SK-N-SH (cell line): ENCODE measurements at regions not wholly inside any gene's neighbourhood (a gene's known extent, or its start where the extent isn't known, plus 50 kb on each side); places are given as distances from the start of the nearest gene placed in this dataset.

Experiments
- CTCF ChIA-PET: fragments of 300-600, 350-600 bp; formaldehyde crosslinking; extraction: SDS; loops from one replicate; lab custom pipeline; 2021; lab: Yijun Ruan, JAX
- POLR2A ChIA-PET: fragments of 350-600 bp; sonication (Branson Sonifier 250); formaldehyde crosslinking; extraction: SDS; loops from one replicate; lab custom pipeline; 2020; ENCODE audit warnings: antibody characterized with exemption, inconsistent platforms; lab: Yijun Ruan, JAX
- DNase-seq: peaks from one replicate; pipeline ENCODE4 v3.0.0; 2012
- H2AFZ ChIP-seq: fragments of 200-600 bp; sonication (generic); 2 replicates; pipeline ENCODE4 v1.8.1; 2016; ENCODE audit warnings: antibody characterized with exemption, mild to moderate bottlenecking, low read depth
- H3F3A ChIP-seq: fragments of 200-600 bp; sonication (generic); replicated peaks from 2 replicates; pipeline ENCODE3; 2016; ENCODE audit warnings: antibody characterized with exemption, mild to moderate bottlenecking; ENCODE audit not compliant: insufficient read depth
- H3K27ac ChIP-seq, 2 experiments: fragments of 200-500 bp in 1 of 2; fragments of 200-600 bp in 1 of 2; sonication (Bioruptor generic) in 1 of 2; sonication (generic), shearing (Covaris generic) in 1 of 2; 2 replicates each; pipeline versions ENCODE4 v1.5.1 to v1.6.1; 2014 to 2016; ENCODE audit warnings: low read depth in 2 of 2, inconsistent platforms in 1 of 2, low read length in 1 of 2, mild to moderate bottlenecking in 1 of 2, mixed read lengths in 1 of 2
- H3K27me3 ChIP-seq: fragments of 200-600 bp; sonication (generic), shearing (Covaris generic); 2 replicates; pipeline ENCODE4 v1.6.1; 2016; ENCODE audit warnings: mixed run types; ENCODE audit not compliant: insufficient read depth
- H3K36me3 ChIP-seq, 2 experiments: fragments of 200-500 bp in 1 of 2; fragments of 200-600 bp in 1 of 2; sonication (Bioruptor generic) in 1 of 2; sonication (generic) in 1 of 2; replicated peaks in 1 of 2; 2 replicates each; pipeline versions ENCODE3 to v1.5.1; 2014 to 2016; ENCODE audit warnings: low read length in 1 of 2, mild to moderate bottlenecking in 1 of 2; ENCODE audit not compliant: insufficient read depth in 2 of 2, control insufficient read depth in 1 of 2
- H3K4me1 ChIP-seq, 2 experiments: fragments of 200-500 bp in 1 of 2; fragments of 200-600 bp in 1 of 2; sonication (Bioruptor generic) in 1 of 2; sonication (generic), shearing (Covaris generic) in 1 of 2; 2 replicates each; pipeline versions ENCODE4 v1.5.1 to v1.6.1; 2014 to 2016; ENCODE audit warnings: low read depth in 1 of 2, low read length in 1 of 2, mixed run types in 1 of 2; ENCODE audit not compliant: insufficient read depth in 2 of 2, control insufficient read depth in 1 of 2
- H3K4me2 ChIP-seq: fragments of 200-600 bp; sonication (generic), shearing (Covaris generic); 2 replicates; pipeline ENCODE4 v1.6.1; 2017; ENCODE audit warnings: mixed run types
- H3K4me3 ChIP-seq, 2 experiments: fragments of 200-500 bp in 1 of 2; fragments of 200-600 bp in 1 of 2; sonication (Bioruptor generic) in 1 of 2; sonication (generic), shearing (Covaris generic) in 1 of 2; 2 replicates each; pipeline versions ENCODE4 v1.5.1 to v1.8.1; 2014 to 2016; ENCODE audit warnings: low read depth in 2 of 2, inconsistent platforms in 1 of 2, low read length in 1 of 2, mild to moderate bottlenecking in 1 of 2, mixed read lengths in 1 of 2, moderate library complexity in 1 of 2
- H3K79me2 ChIP-seq: fragments of 200-600 bp; sonication (generic); 2 replicates; pipeline ENCODE4 v1.8.1; 2017; ENCODE audit warnings: mild to moderate bottlenecking; ENCODE audit not compliant: insufficient read depth
- H3K9ac ChIP-seq: fragments of 200-600 bp; sonication (generic); 2 replicates; pipeline ENCODE4 v1.6.1; 2017; ENCODE audit warnings: mixed run types
- H3K9me2 ChIP-seq: fragments of 200-600 bp; sonication (generic); 2 replicates; pipeline ENCODE4 v1.6.1; 2017; ENCODE audit warnings: mixed run types
- H3K9me3 ChIP-seq: fragments of 200-600 bp; sonication (generic); 2 replicates; pipeline ENCODE4 v1.6.1; 2017; ENCODE audit warnings: mixed run types, mild to moderate bottlenecking, moderate library complexity
- H4K20me1 ChIP-seq: fragments of 200-600 bp; sonication (generic); 2 replicates; pipeline ENCODE4 v1.6.1; 2017; ENCODE audit warnings: mild to moderate bottlenecking, mixed run types; ENCODE audit not compliant: insufficient read depth
- CHD2 ChIP-seq: fragments of 150-350 bp; IDR thresholded peaks from 2 replicates; pipeline ENCODE4 v1.6.1; 2018; ENCODE audit warnings: low read length; ENCODE audit not compliant: partially characterized antibody
- ELF1 ChIP-seq: IDR thresholded peaks from 2 replicates; pipeline ENCODE4 v1.4.0; 2012
- EP300 ChIP-seq, 2 experiments: IDR thresholded peaks; 2 replicates each; pipeline versions ENCODE4 v1.4.0 to v1.6.1; 2012; ENCODE audit warnings: borderline replicate concordance in 1 of 2, low read depth in 1 of 2, low read length in 1 of 2
- EZH2phosphoT487 ChIP-seq: fragments of 200-600 bp; sonication (generic); IDR thresholded peaks from 2 replicates; pipeline ENCODE4 v1.6.1; 2017; ENCODE audit warnings: low read depth, mixed run types, mild to moderate bottlenecking, antibody characterized with exemption, moderate library complexity, borderline replicate concordance
- FOXJ3 ChIP-seq: sonication (generic); formaldehyde crosslinking; IDR thresholded peaks from 2 replicates; pipeline ENCODE4 v1.5.1; 2020; ENCODE audit warnings: mild to moderate bottlenecking, missing genetic modification reagents
- MEF2A ChIP-seq: IDR thresholded peaks from 2 replicates; pipeline ENCODE4 v1.4.0; 2012; ENCODE audit warnings: low read depth, borderline replicate concordance
- NRF1 ChIP-seq: IDR thresholded peaks from 2 replicates; pipeline ENCODE4 v1.6.1; 2012; ENCODE audit warnings: low read depth, mild to moderate bottlenecking, low read length
- RCOR1 ChIP-seq: fragments of 150-350 bp; IDR thresholded peaks from 2 replicates; pipeline ENCODE4 v1.6.1; 2017; ENCODE audit warnings: antibody characterized with exemption, low read length
- RXRA ChIP-seq: IDR thresholded peaks from 2 replicates; pipeline ENCODE4 v1.4.0; 2012; ENCODE audit warnings: low read depth, mild to moderate bottlenecking, borderline replicate concordance
- SIN3A ChIP-seq: IDR thresholded peaks from 2 replicates; pipeline ENCODE4 v1.6.1; 2012; ENCODE audit warnings: low read depth, mild to moderate bottlenecking, low read length, moderate library complexity, borderline replicate concordance
- SMC3 ChIP-seq: IDR thresholded peaks from 2 replicates; pipeline ENCODE4 v1.6.1; 2012; ENCODE audit warnings: low read depth, low read length, improper control_type of control experiment
- TAF1 ChIP-seq: IDR thresholded peaks from 2 replicates; pipeline ENCODE4 v1.6.1; 2012; ENCODE audit warnings: low read depth, mild to moderate bottlenecking, low read length, moderate library complexity, borderline replicate concordance
- YY1 ChIP-seq: IDR thresholded peaks from 2 replicates; pipeline ENCODE4 v1.4.0; 2012; ENCODE audit warnings: low read depth, mild to moderate bottlenecking
- WGBS: methylation state at CpG from one replicate; pipeline ENCODE4 v1.1.6; 2017; ENCODE audit warnings: low lambda C conversion rate; 5-methylcytosine and 5-hydroxymethylcytosine counted together
- TF ChIP-seq, protein P1 (sequence below): IDR thresholded peaks from 2 replicates; pipeline ENCODE4; 2012
- TF ChIP-seq, protein P2 (sequence below): IDR thresholded peaks from 2 replicates; pipeline ENCODE4 v1.4.0; 2012; ENCODE audit warnings: low read depth, borderline replicate concordance
- TF ChIP-seq, protein P3 (sequence below): IDR thresholded peaks from 2 replicates; pipeline ENCODE4 v1.4.0; 2012; ENCODE audit warnings: low read depth

DNA sequence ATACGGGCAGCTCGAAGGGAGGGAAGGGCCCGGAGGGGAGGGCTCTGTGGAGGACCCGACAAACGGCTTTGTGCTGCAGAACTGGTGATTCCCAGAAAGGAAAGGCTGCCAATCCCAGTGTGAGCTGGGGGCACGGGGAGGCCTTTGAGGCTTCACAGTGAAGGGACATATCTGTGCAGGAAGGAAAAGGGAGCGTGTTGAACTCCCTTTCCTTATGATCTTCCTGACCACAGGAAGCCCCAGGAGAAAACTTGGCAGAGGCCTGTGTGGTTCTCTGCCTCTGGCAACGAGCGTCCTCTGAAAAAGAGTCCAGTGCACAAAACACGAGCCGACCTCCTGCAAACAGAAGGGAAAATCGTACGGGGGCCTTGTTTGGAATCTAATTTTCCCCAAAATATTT, 683.5 kb upstream of the SALL3 start:
- Histone ChIP-seq H2AFZ (no peak overlapping the region), H3K4me3 (no peak overlapping the region), H3K9ac (no peak overlapping the region), H3F3A (no peaks in the 10 kb centered on the region), H4K20me1 (no peaks in the 10 kb centered on the region), H3K79me2 (no peaks in the 10 kb centered on the region), H3K9me2 (no peaks in the 10 kb centered on the region), H3K27ac (no peak overlapping the region), H3K9me3 (no peaks in the 10 kb centered on the region), H3K4me2 (no peak overlapping the region), H3K4me1 (no peaks in the 10 kb centered on the region), H3K36me3 (no peaks in the 10 kb centered on the region), H3K27me3 (peaks cover 28% of the 10 kb centered on the region; the same call in 1 of the 2 replicates)
- ChIA-PET CTCF (no interaction called here), POLR2A (no interaction called here)
- 2% methylated on average over 13 of the region's 13 CpGs for WGBS
- DNase-seq: no peak
- TF ChIP-seq SIN3A (no peak), CHD2 (no peak), EP300 (IDR thresholded peaks at IDR 0.05; ENCODE audit: borderline replicate concordance in 1 of 2, low read depth in 1 of 2, low read length in 1 of 2) (no peak), SMC3 (no peak), NRF1 (no peak), RCOR1 (no peak), MEF2A (no peak), RXRA (no peak), EZH2phosphoT487 (no peak), FOXJ3 (no peak), TAF1 (no peak)
- TF ChIP-seq, protein P1, sequence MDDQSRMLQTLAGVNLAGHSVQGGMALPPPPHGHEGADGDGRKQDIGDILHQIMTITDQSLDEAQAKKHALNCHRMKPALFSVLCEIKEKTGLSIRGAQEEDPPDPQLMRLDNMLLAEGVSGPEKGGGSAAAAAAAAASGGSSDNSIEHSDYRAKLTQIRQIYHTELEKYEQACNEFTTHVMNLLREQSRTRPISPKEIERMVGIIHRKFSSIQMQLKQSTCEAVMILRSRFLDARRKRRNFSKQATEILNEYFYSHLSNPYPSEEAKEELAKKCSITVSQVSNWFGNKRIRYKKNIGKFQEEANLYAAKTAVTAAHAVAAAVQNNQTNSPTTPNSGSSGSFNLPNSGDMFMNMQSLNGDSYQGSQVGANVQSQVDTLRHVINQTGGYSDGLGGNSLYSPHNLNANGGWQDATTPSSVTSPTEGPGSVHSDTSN: no peak
- TF ChIP-seq, protein P2, sequence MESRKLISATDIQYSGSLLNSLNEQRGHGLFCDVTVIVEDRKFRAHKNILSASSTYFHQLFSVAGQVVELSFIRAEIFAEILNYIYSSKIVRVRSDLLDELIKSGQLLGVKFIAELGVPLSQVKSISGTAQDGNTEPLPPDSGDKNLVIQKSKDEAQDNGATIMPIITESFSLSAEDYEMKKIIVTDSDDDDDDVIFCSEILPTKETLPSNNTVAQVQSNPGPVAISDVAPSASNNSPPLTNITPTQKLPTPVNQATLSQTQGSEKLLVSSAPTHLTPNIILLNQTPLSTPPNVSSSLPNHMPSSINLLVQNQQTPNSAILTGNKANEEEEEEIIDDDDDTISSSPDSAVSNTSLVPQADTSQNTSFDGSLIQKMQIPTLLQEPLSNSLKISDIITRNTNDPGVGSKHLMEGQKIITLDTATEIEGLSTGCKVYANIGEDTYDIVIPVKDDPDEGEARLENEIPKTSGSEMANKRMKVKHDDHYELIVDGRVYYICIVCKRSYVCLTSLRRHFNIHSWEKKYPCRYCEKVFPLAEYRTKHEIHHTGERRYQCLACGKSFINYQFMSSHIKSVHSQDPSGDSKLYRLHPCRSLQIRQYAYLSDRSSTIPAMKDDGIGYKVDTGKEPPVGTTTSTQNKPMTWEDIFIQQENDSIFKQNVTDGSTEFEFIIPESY: no peak
- TF ChIP-seq, protein P3, sequence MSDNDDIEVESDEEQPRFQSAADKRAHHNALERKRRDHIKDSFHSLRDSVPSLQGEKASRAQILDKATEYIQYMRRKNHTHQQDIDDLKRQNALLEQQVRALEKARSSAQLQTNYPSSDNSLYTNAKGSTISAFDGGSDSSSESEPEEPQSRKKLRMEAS: no peak

DNA sequence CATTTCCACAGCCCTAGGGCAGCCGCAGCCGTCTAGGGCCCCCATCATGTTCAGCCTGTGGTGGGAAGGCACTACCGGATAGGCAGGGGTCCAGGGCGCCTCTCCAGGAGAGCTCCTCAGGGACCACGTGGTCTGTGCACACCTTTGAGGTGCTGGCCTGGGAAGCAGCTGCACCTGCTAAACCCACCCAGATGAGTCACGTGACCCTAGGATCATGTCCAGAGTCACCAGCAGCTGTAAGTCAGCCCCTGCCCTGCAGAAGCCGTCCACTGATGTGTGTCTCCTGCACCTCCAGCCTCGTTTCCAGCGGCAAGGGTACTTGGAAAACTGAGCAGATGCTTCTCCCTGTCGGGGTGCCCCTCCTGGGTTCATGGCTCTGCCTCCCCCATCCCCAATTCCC, 682.6 kb upstream of the SALL3 start:
- POLR2A ChIA-PET: no interaction called here
- Histone ChIP-seq H3K9me2 (no peaks in the 10 kb centered on the region), H3K9ac (no peak overlapping the region), H3K79me2 (no peaks in the 10 kb centered on the region), H3F3A (no peaks in the 10 kb centered on the region), H3K27me3 (peaks cover 27% of the 10 kb centered on the region; the same call in 1 of the 2 replicates), H4K20me1 (no peaks in the 10 kb centered on the region), H3K27ac (no peak overlapping the region), H3K9me3 (no peaks in the 10 kb centered on the region), H3K4me3 (no peak overlapping the region), H3K4me1 (no peaks in the 10 kb centered on the region), H3K4me2 (no peak overlapping the region), H2AFZ (no peak overlapping the region), H3K36me3 (no peaks in the 10 kb centered on the region)
- TF ChIP-seq YY1 (no peak), ELF1 (no peak)
- 17% methylated on average over 10 of the region's 10 CpGs for WGBS
- CTCF ChIA-PET: no interaction called here
- DNase-seq: no peak
